GM19043 (cell line): ENCODE measurements at regions not wholly inside any gene's neighbourhood (a gene's known extent, or its start where the extent isn't known, plus 50 kb on each side); places are given as distances from the start of the nearest gene placed in this dataset.

Experiments
- ATAC-seq: cut with Tn5 transposase; IDR thresholded peaks from one replicate; pipeline ENCODE4 v1.9.1; 2021; ENCODE audit warnings: low read depth; ENCODE audit not compliant: unreplicated experiment

DNA sequence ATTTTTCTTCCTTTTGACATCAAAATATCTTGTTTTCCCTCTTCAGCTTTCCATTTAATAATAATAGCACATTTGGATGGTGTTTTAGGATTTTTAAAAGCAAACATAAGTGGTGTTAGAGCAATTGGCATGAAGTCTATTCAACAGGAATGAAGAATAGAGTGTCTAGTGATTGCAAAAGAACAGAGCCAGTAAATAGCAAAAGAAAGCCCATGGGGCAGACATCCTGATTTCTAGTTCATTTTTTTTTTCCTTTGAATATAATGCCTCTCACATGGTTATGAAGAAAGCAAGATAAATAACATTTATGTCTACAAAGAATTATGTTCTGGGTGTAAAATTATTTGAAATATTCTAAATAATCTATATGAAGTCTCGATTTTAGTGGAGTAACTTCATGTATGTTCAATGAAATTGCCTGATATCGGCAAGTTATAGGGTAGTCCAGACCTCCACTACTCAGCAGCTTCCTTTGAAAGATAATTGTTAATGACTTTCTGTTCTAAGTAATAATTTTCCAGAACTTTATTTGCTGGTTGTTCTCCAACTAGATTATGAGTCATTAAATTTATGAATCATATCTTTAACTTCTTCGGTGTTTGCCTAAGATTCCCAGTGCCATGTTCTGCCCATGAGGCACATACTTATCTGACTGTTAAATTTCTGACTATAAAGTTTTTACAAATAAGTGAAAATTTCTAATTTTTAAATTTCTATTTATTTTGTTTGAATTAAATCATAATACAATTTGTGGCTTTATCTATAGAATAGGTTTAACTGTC lies 587.9 kb downstream of the TLL1 start:
- ATAC-seq: no peak

DNA sequence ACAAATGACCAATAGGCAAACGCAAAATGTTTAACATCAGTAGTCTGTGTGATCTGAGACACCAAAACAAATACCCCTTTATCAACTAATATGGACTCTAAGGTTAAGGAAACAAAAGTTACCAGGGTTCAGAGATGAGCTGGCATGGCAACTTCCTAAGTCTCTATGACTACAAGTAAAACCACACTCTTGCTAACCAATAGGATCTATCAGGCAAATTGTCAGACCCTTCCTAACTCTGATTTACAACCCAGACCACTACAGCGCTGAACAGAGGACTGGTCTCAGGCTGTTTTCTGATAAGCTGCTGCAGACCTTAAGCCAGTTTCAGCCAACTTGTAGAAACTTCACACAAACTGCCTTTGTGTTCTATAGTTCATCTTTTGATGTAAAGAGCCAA lies 608.0 kb downstream of the TLL1 start:
- no peak for ATAC-seq

DNA sequence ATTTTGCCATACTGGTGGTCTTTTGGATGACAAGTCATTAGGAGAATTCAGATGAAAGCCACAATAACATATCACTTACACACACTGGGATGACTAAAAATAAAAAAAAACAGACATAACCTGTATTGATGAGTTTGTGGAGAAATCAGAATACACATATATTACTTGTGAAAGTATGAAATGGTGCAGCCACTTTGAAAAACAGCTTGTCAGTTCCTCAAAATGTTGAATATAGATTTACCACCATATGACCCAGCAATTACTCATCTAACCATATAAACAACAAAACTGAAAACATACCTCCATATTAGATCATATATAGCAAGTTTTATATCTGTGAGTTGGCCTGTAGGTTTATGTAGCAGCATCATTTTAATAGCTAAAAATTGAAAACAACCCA lies 608.7 kb downstream of the TLL1 start:
- no peak for ATAC-seq

DNA sequence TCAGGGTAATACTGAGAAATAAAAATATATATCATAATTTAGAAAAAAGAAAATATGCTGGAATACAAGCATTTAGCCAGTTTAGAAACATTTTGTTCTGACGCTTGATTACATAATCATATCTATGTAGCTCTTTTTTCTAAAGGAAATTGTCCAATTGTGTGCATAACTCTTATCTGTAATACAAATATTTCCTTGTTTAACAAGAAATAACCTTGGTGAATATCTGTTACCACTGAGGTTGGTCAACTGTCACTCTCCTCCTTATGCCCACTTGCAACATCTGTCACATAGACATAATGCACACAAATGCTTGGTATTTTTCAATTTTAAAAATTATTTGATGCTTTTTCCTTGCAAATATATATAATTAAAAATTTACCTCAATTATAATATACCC lies 609.7 kb downstream of the TLL1 start:
- no peak for ATAC-seq

DNA sequence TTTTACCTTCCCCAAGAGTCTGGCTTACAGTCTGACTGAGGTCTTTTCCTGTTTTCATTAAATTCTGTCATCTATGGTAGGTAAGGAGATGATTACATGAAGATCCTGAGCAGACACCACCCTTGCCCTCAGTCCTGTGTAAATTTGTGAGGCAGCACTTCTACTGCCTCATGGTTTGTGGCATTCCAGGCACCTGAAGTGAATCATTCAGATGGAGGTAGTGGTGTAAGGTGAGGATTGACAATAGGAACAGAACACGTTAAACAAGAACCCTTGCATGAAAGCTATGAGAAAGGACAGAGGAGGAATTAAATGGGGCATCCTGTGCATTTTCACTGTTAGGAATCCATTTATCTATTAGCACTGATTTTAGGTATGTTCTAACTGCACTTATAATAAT lies 618.6 kb downstream of the TLL1 start:
- ATAC-seq: no peak

DNA sequence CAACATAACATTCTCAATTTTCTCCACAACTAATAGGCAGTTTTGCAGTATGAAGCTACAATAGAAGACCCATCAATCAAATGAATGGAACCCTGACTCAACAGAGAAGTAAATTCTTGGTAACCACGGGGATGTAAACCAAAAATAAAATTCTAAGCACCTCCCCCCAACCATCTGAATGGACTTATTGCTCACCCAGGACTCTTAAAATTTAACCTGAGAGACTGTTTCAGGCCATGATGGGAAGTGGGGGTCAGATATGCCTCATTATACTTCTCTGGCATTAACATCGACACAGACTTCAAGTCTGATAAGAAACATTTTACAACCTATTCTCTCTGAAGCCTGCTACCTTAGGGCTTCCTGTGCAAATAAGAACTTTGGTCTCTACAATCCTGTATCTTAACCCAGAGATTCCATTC lies 620.9 kb downstream of the TLL1 start:
- no peak for ATAC-seq

DNA sequence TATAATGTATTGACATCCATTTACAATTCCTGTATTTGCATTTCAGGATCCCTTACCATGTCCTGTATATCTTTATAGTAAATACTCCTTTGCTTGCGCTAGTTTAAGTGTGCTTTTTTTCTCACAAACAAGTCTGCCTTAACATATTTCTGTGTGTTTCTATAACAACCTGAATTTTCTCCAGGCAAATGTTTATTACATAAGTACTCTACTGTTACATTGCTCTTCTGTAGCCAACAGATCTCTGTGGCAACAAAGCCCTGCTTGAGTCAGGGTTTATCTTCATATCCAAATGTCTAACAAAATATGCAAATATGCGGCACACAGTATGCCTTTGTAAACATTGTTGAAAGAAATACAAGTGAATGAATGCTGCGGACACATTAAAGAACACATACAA lies 625.5 kb downstream of the TLL1 start:
- ATAC-seq: no peak

DNA sequence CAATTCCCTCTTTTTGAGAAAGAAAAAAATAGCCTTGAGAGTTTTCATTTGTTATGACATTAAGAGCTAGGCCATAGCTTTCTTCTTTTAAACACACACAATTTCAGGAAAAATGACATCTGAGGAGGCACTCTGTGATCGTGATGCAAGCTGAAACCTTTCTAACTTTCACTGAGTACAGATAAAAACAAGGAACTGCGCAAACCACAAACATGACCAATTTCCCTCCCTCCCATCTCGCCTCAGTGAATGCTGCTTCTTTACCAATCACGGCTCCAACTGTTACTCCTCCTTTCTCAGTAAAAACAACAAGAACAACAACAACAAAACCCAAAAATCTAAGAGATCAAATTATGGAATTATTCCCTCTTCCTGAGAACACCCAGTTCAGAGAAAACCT lies 626.8 kb downstream of the TLL1 start:
- ATAC-seq: no peak

DNA sequence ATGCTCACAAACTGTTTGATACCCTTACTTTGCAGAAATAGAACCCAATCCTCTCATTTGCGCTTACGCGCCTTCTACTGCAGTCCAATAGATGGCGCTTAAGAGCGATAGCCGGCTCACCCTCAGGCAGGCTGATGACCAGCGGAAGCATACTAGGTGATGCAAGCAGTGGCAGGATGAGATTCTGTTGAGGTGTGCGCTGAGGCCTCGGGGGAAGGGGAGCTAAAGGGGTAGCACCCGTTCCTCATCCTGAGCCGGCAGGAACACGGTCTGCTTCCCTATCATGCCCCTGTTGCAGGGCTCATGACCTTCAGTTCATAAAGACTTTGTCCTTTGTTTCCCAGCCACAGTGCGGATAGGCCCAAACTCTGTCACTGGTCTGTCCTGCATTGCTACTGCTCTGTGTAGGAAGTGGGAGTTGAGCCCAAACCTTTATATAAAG lies 628.9 kb downstream of the TLL1 start:
- ATAC-seq: no peak

DNA sequence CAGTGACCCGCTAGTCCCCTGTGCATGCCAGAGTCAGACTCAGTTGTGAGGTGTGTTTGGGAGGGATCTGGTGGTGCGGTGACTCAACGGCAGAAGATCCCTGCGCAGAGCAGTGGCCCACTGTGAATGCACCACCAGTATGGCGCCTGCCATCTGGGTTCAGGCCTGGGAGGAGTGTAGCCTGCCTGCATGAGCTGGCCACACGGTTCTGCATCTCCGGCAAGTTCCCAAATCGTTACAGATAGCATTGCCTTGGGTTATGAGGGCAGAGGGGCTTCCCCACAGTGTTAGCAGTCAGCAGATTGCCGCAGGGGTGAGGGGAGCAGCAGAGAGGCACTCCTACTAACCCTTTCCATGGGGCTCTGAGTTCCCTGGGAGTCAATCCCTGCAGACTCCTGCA lies 629.6 kb downstream of the TLL1 start:
- no peak for ATAC-seq

DNA sequence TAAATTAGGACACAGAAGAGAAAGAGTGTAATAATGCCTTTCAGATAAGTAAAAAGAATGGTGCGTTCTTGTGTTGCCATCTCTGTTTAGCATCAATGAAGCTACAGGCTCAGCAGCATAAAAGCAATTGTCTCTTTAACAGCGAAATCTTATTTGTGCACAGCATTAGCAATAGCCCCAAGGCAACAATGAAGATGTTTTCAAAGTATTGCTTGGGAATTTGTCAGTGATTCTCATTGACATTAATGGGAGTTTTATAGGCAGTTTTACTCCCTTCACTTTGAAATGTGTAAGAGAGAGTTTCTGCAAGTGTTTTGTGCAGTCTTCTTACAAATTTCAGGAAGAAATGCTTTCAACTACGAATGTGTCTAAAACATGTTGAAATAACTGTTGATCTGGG lies 633.0 kb downstream of the TLL1 start:
- ATAC-seq: no peak

DNA sequence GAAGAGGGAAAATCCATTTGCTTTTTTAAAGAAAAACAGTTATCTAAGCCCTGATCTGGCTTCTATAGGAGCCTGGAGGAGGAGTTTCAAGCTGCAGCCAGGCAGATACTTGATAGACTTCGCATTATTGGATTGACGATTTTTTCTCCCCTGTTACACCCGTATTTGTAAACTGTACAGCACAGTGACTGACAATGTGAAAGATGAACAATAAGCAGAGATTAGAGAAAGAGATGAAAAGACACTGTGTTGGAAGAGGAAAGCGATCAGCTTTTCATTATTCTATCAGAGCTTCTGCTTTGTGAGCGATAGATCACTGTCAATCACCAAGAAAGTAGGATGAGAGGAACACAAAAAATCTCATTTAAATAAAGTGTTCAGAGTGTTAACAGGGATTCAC lies 639.2 kb downstream of the TLL1 start:
- ATAC-seq: no peak

DNA sequence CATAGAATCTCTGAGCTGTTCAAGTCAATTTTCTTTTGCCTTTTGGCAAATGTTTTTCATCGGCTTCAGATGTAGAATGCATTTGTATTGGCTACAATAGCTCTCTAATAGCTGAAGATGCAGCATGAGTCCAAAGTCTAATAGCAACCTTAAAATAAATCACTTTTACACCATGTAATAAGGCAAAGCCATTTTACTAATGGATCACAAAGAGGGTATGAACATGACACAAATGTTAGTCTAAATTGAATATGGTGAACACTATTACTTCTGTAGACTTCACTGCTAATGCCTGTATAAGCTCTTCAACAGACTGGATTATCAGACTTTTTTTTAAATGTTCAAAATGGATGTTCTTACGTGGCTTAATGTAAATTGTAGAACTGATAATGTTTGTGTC lies 645.3 kb downstream of the TLL1 start:
- ATAC-seq: no peak

DNA sequence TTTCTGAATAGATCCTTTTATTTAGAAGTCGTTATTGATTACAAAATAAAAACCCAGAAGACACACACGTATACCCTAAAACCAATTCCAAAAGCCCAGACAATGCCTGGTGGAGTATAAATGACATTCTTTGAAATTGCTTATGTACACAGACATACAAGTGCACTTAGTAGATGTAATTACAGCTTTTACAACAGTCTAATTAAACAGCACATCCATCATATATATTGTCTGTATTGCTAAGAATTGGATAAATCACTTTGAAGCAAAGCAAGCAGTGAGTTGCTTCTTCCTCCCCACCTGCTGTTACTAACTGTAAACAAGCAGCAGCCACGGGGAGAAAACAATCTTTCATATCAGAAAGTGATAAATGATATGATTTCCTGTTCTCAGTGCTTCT lies 645.7 kb downstream of the TLL1 start:
- no peak for ATAC-seq

DNA sequence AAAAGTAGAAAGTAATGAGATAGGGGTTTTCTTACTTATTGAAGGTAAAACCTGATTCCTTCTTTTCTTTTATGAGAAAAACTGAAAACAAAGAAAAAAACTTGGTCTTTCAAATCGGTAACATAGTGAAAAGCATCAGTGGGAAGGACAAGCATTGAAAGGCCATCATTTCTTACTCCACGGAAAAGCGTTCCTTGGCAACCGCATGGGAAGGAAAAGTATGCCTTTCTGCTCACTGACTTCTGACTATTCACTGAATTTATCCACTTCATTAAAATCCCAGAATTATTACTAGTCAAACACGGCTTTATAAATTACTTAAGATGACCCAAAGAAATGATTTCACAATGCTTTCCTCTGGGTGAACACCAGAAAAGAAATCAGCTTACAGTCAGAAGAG lies 646.7 kb downstream of the TLL1 start:
- ATAC-seq: no peak

DNA sequence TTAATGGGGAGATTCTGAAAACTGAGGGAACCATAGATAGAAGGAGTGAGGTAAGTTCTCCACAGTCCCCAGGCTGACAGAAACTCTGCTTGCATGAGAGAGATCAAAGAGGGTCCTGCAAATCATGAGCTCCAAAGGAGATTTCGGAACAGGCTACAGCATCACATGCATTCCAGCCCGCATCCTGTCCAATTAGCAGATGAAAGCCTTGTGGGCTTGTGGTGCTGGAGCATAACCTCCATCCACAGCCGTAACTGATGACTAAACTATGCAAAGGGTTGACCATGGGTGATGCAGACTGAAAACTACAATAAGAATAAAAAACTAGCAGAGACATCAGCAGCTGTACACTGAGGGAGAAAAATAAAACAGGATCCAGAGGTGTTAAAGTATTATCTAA lies 654.5 kb downstream of the TLL1 start:
- ATAC-seq: no peak

DNA sequence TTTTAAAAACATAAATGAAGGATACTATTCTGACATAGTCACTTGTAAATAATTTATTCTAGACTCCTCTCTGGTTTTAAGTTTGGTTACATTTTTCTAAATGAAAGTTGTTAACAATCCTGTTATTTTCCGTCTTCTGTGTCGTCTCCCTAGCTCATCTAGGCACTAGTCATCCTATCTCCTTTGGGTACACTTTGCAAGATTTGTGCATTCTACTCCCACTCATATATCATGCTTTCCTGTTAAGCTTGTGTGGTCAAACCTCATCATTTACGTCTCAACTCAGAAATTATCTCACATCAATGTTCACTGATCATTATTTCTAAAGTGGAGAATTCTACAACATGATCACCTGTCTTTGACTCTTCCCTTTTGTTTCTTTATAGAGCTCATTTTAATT lies 658.7 kb downstream of the TLL1 start:
- ATAC-seq: no peak

DNA sequence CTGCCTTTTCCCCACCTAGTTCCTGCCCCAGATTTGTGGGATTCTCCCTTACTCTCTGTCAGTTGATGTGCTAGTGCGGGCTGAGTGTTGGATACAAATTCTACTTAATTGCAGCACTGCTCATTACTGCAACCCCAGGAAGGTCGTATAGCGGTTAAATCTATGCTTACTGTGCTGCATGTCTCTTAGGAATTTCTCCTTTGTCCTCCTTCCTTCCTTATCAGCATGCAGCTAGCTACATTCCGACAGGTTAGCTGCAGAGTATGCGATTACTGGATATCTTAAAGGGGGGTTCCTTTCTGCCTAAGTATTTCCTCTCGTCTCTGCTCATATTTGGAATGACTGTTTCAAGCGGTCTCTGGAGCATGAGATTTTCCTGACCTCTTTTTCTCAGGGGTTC lies 662.8 kb downstream of the TLL1 start:
- ATAC-seq: no peak

DNA sequence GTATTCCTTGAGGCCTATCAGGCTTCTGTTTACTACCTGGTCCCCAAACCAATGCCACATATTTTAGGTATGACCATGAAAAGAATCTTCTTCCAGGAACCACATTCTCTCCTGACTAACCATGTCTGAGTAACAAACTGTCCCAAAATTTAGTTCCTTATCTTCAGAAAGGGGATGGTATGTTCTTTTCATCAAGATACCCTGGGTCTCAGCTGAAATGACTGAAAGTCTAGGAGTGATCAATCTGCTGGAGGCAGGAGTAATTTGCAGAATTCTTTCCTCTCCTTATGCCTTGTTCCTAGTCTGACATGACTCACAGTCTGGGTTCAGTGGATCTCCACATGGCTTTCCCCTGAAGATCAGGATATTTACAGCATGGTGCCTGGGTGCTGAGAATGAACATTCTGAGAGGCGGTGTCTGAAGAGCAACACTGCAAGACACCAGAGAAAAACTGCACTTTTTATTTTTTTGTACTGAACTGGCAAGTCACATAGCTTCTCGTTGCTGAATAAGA lies 665.5 kb downstream of the TLL1 start:
- no peak for ATAC-seq

DNA sequence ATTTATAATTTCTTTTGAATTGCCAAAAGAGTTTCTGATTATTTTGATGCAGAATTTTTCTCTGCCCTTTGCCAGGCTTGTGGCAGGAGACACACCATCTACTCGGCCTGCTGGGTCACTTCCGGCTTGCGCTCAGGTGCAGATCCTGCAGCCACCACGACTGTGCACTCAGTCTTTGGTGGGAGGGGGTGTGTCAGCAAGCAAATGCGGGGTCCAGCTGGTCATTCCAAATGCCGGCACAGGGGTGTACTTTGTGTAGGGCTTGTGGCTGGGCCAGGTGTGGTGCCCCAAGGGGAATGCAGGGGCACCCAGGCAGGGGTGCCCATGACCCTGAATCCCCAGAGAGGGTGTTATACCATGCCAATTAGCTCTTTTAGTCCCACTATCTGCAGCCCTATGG lies 673.0 kb downstream of the TLL1 start:
- no peak for ATAC-seq

DNA sequence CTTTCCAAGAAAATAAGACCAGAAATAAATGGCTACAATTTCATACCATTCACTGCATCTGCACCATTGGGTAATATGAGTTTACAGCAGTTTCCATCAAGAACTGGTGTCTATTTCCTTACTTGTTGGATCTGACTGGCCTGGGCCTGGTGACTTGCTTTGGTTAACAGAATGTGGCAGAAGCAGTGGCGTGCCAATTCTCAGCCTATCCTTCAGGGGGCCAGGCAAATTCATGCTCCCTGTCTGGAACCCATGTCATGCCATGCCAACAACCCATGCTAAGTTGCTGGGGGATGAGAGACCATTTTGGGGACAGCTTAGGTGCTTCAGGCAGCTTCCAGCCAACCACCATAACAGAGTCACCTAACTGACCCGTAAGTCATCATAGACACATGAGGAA lies 656.7 kb downstream of the SPOCK3 start:
- no peak for ATAC-seq

DNA sequence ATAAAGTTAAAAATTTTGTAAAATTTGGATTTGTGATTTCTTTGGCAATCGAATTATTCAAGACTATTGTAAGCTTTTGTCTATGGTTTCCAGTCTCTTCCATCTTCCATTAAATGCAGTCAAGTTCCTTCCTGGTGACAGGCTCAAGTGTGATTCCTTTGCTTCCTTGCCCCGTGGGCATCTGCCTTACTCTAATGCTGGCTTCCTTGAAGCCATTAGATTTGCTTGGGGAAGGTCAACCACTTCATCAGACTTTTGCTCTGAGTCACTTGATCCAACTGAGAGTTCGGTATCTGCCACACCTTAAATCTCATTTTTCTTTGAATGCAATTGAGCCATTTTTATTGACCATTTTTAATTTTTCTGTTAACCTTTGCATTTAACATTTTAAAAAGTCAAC lies 648.8 kb downstream of the SPOCK3 start:
- ATAC-seq: no peak
